HepG2 (cell line): ENCODE measurements at regions not wholly inside any gene's neighbourhood (a gene's known extent, or its start where the extent isn't known, plus 50 kb on each side); places are given as distances from the start of the nearest gene placed in this dataset.

Experiments
- ATAC-seq: fragments of 200-7000 bp; cut with Tn5 transposase; 3 replicates; pipeline ENCODE4 v1.9.1; 2020; ENCODE audit warnings: mild to moderate bottlenecking, moderate library complexity
- BruUV-seq: library from RNA; stranded (reverse); fragments of 400-500 nt; replicated peaks from 2 replicates; lab custom pipeline; 2021; lab: Mats Ljungman, UMichigan
- CTCF ChIA-PET: fragments of 300-600 bp; formaldehyde crosslinking; extraction: SDS; loops from one replicate; lab custom pipeline; 2021; ENCODE audit warnings: low total read pairs, inconsistent platforms, low intra/inter-chr PET ratio; lab: Yijun Ruan, JAX
- POLR2A ChIA-PET: fragments of 350-600 bp; sonication (Branson Sonifier 250); formaldehyde crosslinking; loops from one replicate; lab custom pipeline; 2020; ENCODE audit warnings: antibody characterized with exemption, inconsistent platforms; lab: Yijun Ruan, JAX
- DNase-seq: peaks from one replicate; pipeline ENCODE4 v3.0.0-alpha.2; 2015; ENCODE audit warnings: low spot score
- FAIRE-seq: peaks from 3 replicates; lab custom pipeline; 2011; peaks lifted over from hg19 to GRCh38; lab: Jason Lieb, UNC
- H2AFZ ChIP-seq: one replicate; pipeline ENCODE4 v1.6.1; 2011; ENCODE audit warnings: low read length, inconsistent platforms
- H3K27ac ChIP-seq: fragments of 300-600 bp; 3 replicates; pipeline ENCODE4 v1.8.0; 2011; ENCODE audit warnings: mixed run types, mild to moderate bottlenecking, mixed read lengths, low read length, inconsistent platforms; ENCODE audit not compliant: insufficient read depth; ENCODE audit errors: extremely low read length
- H3K27me3 ChIP-seq, 2 experiments: fragments of 200-600 bp in 1 of 2; 2 replicates in 1 of 2; 3 replicates in 1 of 2; pipeline versions ENCODE4 v1.6.0 to v1.8.0; 2011; ENCODE audit warnings: low read length in 2 of 2, mild to moderate bottlenecking in 2 of 2, moderate library complexity in 2 of 2, inconsistent platforms in 1 of 2; ENCODE audit not compliant: insufficient read depth in 2 of 2, control insufficient read depth in 1 of 2
- H3K36me3 ChIP-seq, 2 experiments: fragments of 200-600 bp in 1 of 2; replicated peaks in 1 of 2; 2 replicates in 1 of 2; 3 replicates in 1 of 2; pipeline versions ENCODE4 v1.5.1 to v1.8.0; 2011; ENCODE audit warnings: low read length in 2 of 2, inconsistent platforms in 1 of 2; ENCODE audit not compliant: insufficient read depth in 2 of 2, control insufficient read depth in 1 of 2
- H3K4me1 ChIP-seq: 2 replicates; pipeline ENCODE4 v1.5.1; 2012; ENCODE audit warnings: low read length, inconsistent platforms; ENCODE audit not compliant: insufficient read depth
- H3K4me2 ChIP-seq: 2 replicates; pipeline ENCODE4 v1.6.0; 2011; ENCODE audit warnings: low read depth, low read length, inconsistent platforms
- H3K4me3 ChIP-seq, 3 experiments: fragments of 200-600 bp in 1 of 3; sonication (generic), shearing (Covaris generic) in 1 of 3; replicated peaks in 1 of 3; 2 replicates each; pipeline ENCODE4 v1.5.1; 2011 to 2016; ENCODE audit warnings: low read length in 3 of 3, inconsistent platforms in 2 of 3, low read depth in 2 of 3, mild to moderate bottlenecking in 2 of 3, control low read depth in 1 of 3, mixed read lengths in 1 of 3; ENCODE audit not compliant: insufficient read depth in 1 of 3
- H3K79me2 ChIP-seq: one replicate; pipeline ENCODE4 v1.6.1; 2011; ENCODE audit warnings: low read length, inconsistent platforms; ENCODE audit not compliant: insufficient read depth
- H3K9ac ChIP-seq: 2 replicates; pipeline ENCODE4 v1.6.0; 2011; ENCODE audit warnings: mild to moderate bottlenecking, low read depth, low read length, inconsistent platforms; ENCODE audit not compliant: insufficient read depth
- H3K9me3 ChIP-seq: 2 replicates; pipeline ENCODE4 v1.5.1; 2012; ENCODE audit warnings: mild to moderate bottlenecking, low read length
- H4K20me1 ChIP-seq: 2 replicates; pipeline ENCODE4 v1.6.0; 2011; ENCODE audit warnings: inconsistent platforms, mild to moderate bottlenecking, low read length, moderate library complexity; ENCODE audit not compliant: insufficient read depth
- EHMT2 ChIP-seq: fragments of 200-600 bp; sonication (generic); IDR thresholded peaks from 2 replicates; pipeline ENCODE4 v1.7.0; 2017; ENCODE audit warnings: antibody characterized with exemption, low read depth, low read length, borderline replicate concordance
- NFKB2 ChIP-seq: sonication (generic); formaldehyde crosslinking; IDR thresholded peaks from 2 replicates; pipeline ENCODE4 v1.4.0; 2020; ENCODE audit warnings: missing genetic modification reagents, borderline replicate concordance
- SAP130 ChIP-seq: IDR thresholded peaks from 2 replicates; pipeline ENCODE4 v1.6.1; 2016; ENCODE audit warnings: low read depth
- SOX13 ChIP-seq, 3 experiments: fragments of 450-650 bp in 1 of 3; sonication (generic) in 1 of 3; formaldehyde crosslinking in 1 of 3; IDR thresholded peaks in 2 of 3; conservative IDR thresholded peaks in 1 of 3; 2 replicates each; pipeline versions ENCODE4 v1.5.0 to v1.6.1; 2016 to 2020; ENCODE audit warnings: antibody characterized with exemption in 1 of 3, mild to moderate bottlenecking in 1 of 3, missing compliant biosample characterization in 1 of 3, missing genetic modification reagents in 1 of 3, moderate library complexity in 1 of 3
- TBP ChIP-seq: sonication (generic); formaldehyde crosslinking; IDR thresholded peaks from 2 replicates; pipeline ENCODE4 v1.5.0; 2020; ENCODE audit warnings: missing genetic modification reagents
- TEAD3 ChIP-seq: optimal IDR thresholded peaks from 2 replicates; pipeline ENCODE3; 2016; ENCODE audit warnings: borderline replicate concordance
- WGBS: methylation state at CpG from one replicate; pipeline ENCODE4 v1.1.6; 2017; ENCODE audit warnings: low lambda C conversion rate; 5-methylcytosine and 5-hydroxymethylcytosine counted together
- in situ Hi-C: cut with HindIII; loops from 2 replicates; pipeline ENCODE4 v1.10.0; 2017; ENCODE audit warnings: low pct_unique_long_range_greater_than_20kb; ENCODE audit not compliant: extremely low pct_ligation_motif_present
- intact Hi-C: fragments of 100-400 bp; cut with micrococcal nuclease; formaldehyde crosslinking; loops from one replicate; pipeline ENCODE4 v1.10.0; 2022; ENCODE audit not compliant: unreplicated experiment
- TF ChIP-seq, protein P1 (sequence below): sonication (generic); formaldehyde crosslinking; IDR thresholded peaks from 2 replicates; pipeline ENCODE4 v1.4.0; 2020; ENCODE audit warnings: missing genetic modification reagents, borderline replicate concordance
- TF ChIP-seq, protein P2 (sequence below): sonication (generic); formaldehyde crosslinking; IDR thresholded peaks from 2 replicates; pipeline ENCODE4 v1.9.0; 2021; ENCODE audit warnings: missing genetic modification reagents, borderline replicate concordance
- TF ChIP-seq, protein P3 (sequence below): sonication (generic); formaldehyde crosslinking; IDR thresholded peaks from 2 replicates; pipeline ENCODE4 v1.4.0; 2020; ENCODE audit warnings: low read depth, mild to moderate bottlenecking, missing genetic modification reagents

DNA sequence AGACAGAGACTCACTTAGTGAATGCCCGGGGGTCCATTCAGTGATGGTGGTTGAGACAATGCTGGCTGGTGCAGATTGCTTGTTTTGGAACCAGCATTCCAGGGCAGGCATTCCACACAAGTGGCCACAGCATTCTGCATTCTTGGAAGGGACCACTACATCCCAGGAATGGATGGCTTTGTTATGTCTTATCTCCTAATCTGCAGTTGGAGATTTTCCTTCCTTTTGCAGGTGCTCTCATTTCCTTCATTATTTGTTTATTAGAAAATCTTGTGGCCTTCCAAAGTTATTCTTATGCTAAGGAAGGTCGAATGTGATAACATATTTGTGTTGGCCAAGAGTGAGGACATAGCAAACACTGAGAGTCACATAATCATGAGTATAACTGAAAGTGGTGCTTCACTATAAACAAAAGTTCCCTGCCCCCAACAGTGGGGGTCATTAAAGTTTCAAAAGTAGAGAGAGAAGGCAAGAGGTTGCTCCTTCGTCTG, 66.0 kb downstream of the BMP4 start:
- Histone ChIP-seq H4K20me1 (no peaks in the 10 kb centered on the region), H3K4me2 (no peak overlapping the region), H3K9ac (no peak overlapping the region), H3K79me2 (no peaks in the 10 kb centered on the region), H3K27me3 (no peaks in the 10 kb centered on the region), H3K9me3 (no peaks in the 10 kb centered on the region), H3K4me3 (no peak overlapping the region), H3K27ac (no peak overlapping the region)
- CTCF ChIA-PET = no interaction called here
- intact Hi-C loops = no loop called here
- POLR2A ChIA-PET = no interaction called here
- DNase-seq (peak; percentile 46), FAIRE-seq (no peak), ATAC-seq (peak; percentile 48; the same call in 1 of the 3 replicates)
- WGBS = 58% methylated on average over 2 of the region's 3 CpGs
- BruUV-seq = no TSS peak
- TF ChIP-seq, protein P1, sequence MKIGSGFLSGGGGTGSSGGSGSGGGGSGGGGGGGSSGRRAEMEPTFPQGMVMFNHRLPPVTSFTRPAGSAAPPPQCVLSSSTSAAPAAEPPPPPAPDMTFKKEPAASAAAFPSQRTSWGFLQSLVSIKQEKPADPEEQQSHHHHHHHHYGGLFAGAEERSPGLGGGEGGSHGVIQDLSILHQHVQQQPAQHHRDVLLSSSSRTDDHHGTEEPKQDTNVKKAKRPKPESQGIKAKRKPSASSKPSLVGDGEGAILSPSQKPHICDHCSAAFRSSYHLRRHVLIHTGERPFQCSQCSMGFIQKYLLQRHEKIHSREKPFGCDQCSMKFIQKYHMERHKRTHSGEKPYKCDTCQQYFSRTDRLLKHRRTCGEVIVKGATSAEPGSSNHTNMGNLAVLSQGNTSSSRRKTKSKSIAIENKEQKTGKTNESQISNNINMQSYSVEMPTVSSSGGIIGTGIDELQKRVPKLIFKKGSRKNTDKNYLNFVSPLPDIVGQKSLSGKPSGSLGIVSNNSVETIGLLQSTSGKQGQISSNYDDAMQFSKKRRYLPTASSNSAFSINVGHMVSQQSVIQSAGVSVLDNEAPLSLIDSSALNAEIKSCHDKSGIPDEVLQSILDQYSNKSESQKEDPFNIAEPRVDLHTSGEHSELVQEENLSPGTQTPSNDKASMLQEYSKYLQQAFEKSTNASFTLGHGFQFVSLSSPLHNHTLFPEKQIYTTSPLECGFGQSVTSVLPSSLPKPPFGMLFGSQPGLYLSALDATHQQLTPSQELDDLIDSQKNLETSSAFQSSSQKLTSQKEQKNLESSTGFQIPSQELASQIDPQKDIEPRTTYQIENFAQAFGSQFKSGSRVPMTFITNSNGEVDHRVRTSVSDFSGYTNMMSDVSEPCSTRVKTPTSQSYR = peak; percentile 30; the same call in 1 of the 2 replicates
- TF ChIP-seq SOX13 (IDR thresholded peaks at IDR 0.05) (no peak), SOX13 (CRISPR knock-in tag; conservative IDR thresholded peaks at IDR 0.05 in 1 of 2, IDR thresholded peaks at IDR 0.05 in 1 of 2) (0 out of 4 replicates have a peak, but pooled peaks of 1 of the 2 experiments have one; percentile 29), NFKB2 (CRISPR knock-in tag) (no peak), TEAD3 (peak; percentile 77), EHMT2 (0 out of 2 replicates have a peak, but pooled peaks have one; percentile 26), SAP130 (0 out of 2 replicates have a peak, but pooled peaks have one; percentile 6), TBP (no peak)
- TF ChIP-seq, protein P2, sequence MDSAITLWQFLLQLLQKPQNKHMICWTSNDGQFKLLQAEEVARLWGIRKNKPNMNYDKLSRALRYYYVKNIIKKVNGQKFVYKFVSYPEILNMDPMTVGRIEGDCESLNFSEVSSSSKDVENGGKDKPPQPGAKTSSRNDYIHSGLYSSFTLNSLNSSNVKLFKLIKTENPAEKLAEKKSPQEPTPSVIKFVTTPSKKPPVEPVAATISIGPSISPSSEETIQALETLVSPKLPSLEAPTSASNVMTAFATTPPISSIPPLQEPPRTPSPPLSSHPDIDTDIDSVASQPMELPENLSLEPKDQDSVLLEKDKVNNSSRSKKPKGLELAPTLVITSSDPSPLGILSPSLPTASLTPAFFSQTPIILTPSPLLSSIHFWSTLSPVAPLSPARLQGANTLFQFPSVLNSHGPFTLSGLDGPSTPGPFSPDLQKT (CRISPR knock-in tag) = no peak
- TF ChIP-seq, protein P3, sequence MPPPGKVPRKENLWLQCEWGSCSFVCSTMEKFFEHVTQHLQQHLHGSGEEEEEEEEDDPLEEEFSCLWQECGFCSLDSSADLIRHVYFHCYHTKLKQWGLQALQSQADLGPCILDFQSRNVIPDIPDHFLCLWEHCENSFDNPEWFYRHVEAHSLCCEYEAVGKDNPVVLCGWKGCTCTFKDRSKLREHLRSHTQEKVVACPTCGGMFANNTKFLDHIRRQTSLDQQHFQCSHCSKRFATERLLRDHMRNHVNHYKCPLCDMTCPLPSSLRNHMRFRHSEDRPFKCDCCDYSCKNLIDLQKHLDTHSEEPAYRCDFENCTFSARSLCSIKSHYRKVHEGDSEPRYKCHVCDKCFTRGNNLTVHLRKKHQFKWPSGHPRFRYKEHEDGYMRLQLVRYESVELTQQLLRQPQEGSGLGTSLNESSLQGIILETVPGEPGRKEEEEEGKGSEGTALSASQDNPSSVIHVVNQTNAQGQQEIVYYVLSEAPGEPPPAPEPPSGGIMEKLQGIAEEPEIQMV (CRISPR knock-in tag) = no peak
- TF ChIP-seq, all 625 proteins: peak for 5
- Histone ChIP-seq H3K36me3 (no peaks in the 10 kb centered on the region), H2AFZ (no peak overlapping the region), H3K4me1 (peaks cover 70% of the 10 kb centered on the region)
- in situ Hi-C loops = no loop called here
